ENCODE measurements at regions not wholly inside any gene's neighbourhood (a gene's known extent, or its start where the extent isn't known, plus 50 kb on each side); places are given as distances from the start of the nearest gene placed in this dataset.

DNA sequence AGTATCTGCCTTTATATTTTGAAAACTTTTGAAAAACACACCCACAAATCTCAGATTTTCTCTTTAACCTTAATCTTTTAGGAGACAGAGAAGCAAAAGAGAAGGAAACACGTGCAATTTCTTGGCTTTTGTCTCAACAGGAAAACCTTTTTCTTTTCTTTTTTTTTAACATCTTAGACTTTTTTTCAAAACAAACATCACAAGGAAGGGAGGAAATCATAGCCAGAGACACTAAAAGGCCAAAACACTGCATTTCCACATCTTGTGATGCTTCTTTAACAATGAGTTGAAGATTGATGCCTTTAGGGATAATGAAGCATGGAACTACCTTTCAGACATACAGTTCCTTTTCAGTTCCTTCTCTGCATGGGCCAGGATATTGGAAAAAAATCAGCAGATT lies 136.6 kb upstream of the NRBF2 start:
- no peak overlapping the region for H3K27ac ChIP-seq
- H3K4me1 ChIP-seq, result no peaks in the 10 kb centered on the region
- H3K36me3 ChIP-seq, result no peaks in the 10 kb centered on the region
- H3K4me3 ChIP-seq, result no peak overlapping the region
- H3K27me3 ChIP-seq, result peaks cover 0 to 3% of the 10 kb centered on the region in 2 donors
- TF ChIP-seq, protein P1, sequence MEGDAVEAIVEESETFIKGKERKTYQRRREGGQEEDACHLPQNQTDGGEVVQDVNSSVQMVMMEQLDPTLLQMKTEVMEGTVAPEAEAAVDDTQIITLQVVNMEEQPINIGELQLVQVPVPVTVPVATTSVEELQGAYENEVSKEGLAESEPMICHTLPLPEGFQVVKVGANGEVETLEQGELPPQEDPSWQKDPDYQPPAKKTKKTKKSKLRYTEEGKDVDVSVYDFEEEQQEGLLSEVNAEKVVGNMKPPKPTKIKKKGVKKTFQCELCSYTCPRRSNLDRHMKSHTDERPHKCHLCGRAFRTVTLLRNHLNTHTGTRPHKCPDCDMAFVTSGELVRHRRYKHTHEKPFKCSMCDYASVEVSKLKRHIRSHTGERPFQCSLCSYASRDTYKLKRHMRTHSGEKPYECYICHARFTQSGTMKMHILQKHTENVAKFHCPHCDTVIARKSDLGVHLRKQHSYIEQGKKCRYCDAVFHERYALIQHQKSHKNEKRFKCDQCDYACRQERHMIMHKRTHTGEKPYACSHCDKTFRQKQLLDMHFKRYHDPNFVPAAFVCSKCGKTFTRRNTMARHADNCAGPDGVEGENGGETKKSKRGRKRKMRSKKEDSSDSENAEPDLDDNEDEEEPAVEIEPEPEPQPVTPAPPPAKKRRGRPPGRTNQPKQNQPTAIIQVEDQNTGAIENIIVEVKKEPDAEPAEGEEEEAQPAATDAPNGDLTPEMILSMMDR (IDR thresholded peaks at IDR 0.05), result no peak
- ATAC-seq, result no peak
- H3K9me3 ChIP-seq, result no peaks in the 10 kb centered on the region
- DNase-seq, result peak in 2 of 4 donors; percentile 2 to 10
- intact Hi-C loops (cut with DNase I), result no loop called here

- intact Hi-C loops (cut with DNase I), result no loop called here
- Histone ChIP-seq H3K27me3 (peaks cover 0 to under 1% of the 10 kb centered on the region in 2 donors), H3K27ac (no peak overlapping the region), H3K4me3 (no peak overlapping the region), H3K4me1 (no peaks in the 10 kb centered on the region), H3K36me3 (no peaks in the 10 kb centered on the region), H3K9me3 (no peaks in the 10 kb centered on the region)
- TF ChIP-seq, protein P1 (IDR thresholded peaks at IDR 0.05), result no peak
- ATAC-seq (no peak), DNase-seq (no peak)
Observed at GRCh38 chr10:62993121-62993520, 140.0 kb upstream of the NRBF2 start.

DNA sequence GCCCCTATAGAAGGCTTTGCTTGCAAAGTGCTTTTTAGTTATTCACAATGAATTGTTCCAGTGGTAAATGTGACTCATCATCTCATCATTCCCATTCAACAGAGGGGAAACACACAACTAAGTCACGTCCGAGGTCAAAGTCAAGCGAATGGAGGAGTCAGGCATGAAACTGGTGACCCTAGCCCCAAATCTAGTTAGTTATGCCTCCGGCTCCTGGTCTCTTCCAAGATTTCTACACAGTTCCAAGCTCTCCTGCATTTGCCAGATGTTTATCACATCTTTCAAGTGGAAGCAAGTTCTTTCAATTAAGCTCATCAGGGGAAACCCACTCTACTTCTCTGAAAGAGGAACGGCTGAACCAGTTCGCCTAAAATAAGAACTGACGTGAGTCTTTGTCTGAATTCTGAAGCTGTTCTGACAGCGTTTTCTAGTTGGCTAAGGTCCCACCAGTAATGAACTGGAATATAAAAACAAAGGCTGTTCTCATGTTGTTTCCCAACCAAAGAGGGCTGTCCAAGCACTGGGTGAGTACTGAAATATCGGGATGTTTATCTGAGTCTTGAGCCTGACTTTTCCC lies 140.9 kb upstream of the NRBF2 start:
- TF ChIP-seq, protein P1 (IDR thresholded peaks at IDR 0.05), result no peak
- no peaks in the 10 kb centered on the region for H3K9me3 ChIP-seq
- ATAC-seq (peak; percentile 37), DNase-seq (peak in 2 of 4 donors; percentile 38 to 46)
- no peaks in the 10 kb centered on the region for H3K4me1 ChIP-seq
- no peak overlapping the region for H3K4me3 ChIP-seq
- H3K27ac ChIP-seq, result no peak overlapping the region
- no peaks in the 10 kb centered on the region for H3K36me3 ChIP-seq
- H3K27me3 ChIP-seq, result no peaks in the 10 kb centered on the region
- intact Hi-C loops (cut with DNase I), result no loop called here

GRCh38 chr10:62990126-62990525 lies 143.0 kb upstream of the NRBF2 start:
- no peak for ATAC-seq
- intact Hi-C loops (cut with DNase I), result no loop called here
- no peaks in the 10 kb centered on the region for H3K9me3 ChIP-seq
- no peaks in the 10 kb centered on the region for H3K27me3 ChIP-seq
- H3K27ac ChIP-seq, result no peak overlapping the region
- DNase-seq, result no peak
- H3K4me3 ChIP-seq, result no peak overlapping the region
- no peaks in the 10 kb centered on the region for H3K36me3 ChIP-seq
- TF ChIP-seq, protein P1 (IDR thresholded peaks at IDR 0.05), result no peak
- no peaks in the 10 kb centered on the region for H3K4me1 ChIP-seq

DNA sequence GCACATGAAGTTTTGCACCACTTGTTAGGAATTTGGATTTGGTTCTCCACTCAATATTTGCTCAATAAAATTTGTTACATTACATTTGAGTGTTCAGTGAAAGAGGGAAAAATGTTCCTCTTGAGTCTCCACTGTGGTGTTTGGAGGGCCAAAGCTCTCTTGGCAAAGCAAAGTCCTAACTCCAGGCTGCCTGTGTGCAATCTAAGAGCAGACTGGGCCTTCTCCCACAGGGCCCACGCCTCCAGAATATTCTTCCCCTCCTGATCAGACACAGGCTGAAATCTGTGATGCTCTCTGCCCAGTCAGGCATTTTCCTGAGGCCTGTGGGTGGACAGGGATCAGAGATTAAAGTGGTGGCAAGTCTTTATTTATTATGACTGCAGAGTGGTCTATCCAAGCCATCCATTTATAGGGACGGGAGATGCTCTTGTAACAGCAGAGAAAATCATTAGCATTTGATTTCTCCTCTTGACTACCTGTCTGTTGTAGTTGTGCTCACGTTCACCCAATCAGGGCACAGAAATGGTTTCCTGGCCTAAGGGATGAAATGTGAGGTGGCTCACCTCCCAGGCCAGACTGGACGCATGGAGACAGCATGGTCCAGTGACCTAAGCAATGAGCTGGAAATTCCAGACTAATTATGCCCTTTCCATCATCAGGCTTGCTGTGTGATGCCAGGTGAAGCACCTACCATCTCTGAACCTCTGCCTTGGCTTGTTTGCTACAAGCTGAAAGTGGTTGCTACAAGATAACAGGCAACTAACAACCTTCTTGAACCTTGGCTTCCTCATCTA lies 147.1 kb upstream of the NRBF2 start:
- DNase-seq, result no peak
- TF ChIP-seq, protein P1 (IDR thresholded peaks at IDR 0.05), result no peak
- Histone ChIP-seq H3K27ac (no peak overlapping the region), H3K4me1 (no peaks in the 10 kb centered on the region), H3K36me3 (no peaks in the 10 kb centered on the region), H3K9me3 (no peaks in the 10 kb centered on the region), H3K27me3 (no peaks in the 10 kb centered on the region), H3K4me3 (no peak overlapping the region)
- ATAC-seq, result no peak
- intact Hi-C loops (cut with DNase I), result no loop called here
